Ovary (tissue), 7 donors: ENCODE measurements at regions not wholly inside any gene's neighbourhood (a gene's known extent, or its start where the extent isn't known, plus 50 kb on each side); places are given as distances from the start of the nearest gene placed in this dataset.
A peak's percentile ranks its signal among the peaks of the same experiment; 100 is the strongest.

Experiments
- DNase-seq, 5 donors: peaks; one replicate each; pipeline ENCODE4 v3.0.0-alpha.2; 2019 to 2020
- H3K27ac ChIP-seq, 2 donors: fragments of 200-600 bp; one replicate each; pipeline versions ENCODE4 v1.5.1 to v1.8.0; 2019 to 2022
- H3K27me3 ChIP-seq: fragments of 200-600 bp; one replicate; pipeline ENCODE4 v1.8.0; 2022
- H3K36me3 ChIP-seq: fragments of 200-600 bp; sonication (generic); one replicate; pipeline ENCODE4 v1.5.1; 2019
- H3K4me1 ChIP-seq: one replicate; pipeline ENCODE4 v1.8.1; 2013; ENCODE audit warnings: mild to moderate bottlenecking, moderate library complexity; ENCODE audit not compliant: insufficient read depth
- H3K4me3 ChIP-seq: fragments of 200-600 bp; sonication (generic); one replicate; pipeline ENCODE4 v1.5.1; 2017
- H3K9me3 ChIP-seq, 2 donors: fragments of 200-600 bp in 1 of 2; sonication (generic) in 1 of 2; one replicate each; pipeline versions ENCODE4 v1.5.1 to v1.8.1; 2013 to 2019; ENCODE audit warnings: mild to moderate bottlenecking in 1 of 2, moderate library complexity in 1 of 2
- CTCF ChIP-seq, 3 donors: fragments of 450-650 bp in 2 of 3; fragments of 200-600 bp in 1 of 3; IDR thresholded peaks; one replicate each; pipeline versions ENCODE4 v1.5.1 to v1.8.0; 2016 to 2022; ENCODE audit warnings: antibody characterized with exemption in 3 of 3, mild to moderate bottlenecking in 1 of 3
- EP300 ChIP-seq: sonication (generic); formaldehyde crosslinking; IDR thresholded peaks from one replicate; pipeline ENCODE4 v1.6.1; 2017; ENCODE audit warnings: antibody characterized with exemption
- POLR2A ChIP-seq: fragments of 450-650 bp; IDR thresholded peaks from one replicate; pipeline ENCODE4 v1.6.1; 2017; ENCODE audit warnings: antibody characterized with exemption, mild to moderate bottlenecking, moderate library complexity
- WGBS, 3 donors: extraction: QIAGEN DNeasy Blood & Tissue Kit in 1 of 3; methylation state at CpG; one replicate each; pipeline versions ENCODE4 v1.1.5 to v1.1.7; 2013 to 2017; 5-methylcytosine and 5-hydroxymethylcytosine counted together
- intact Hi-C, 4 donors: fragments of 100-400 bp; cut with DNase I; formaldehyde crosslinking; loops; one replicate each; pipeline versions ENCODE4 v1.11.0 to v1.15.1; 2022 to 2023
- donor health status: DM: no; HTN: no; CAD: no; lungs with moderate emphysema.
- donor health status: DM: no; HTN: no; CAD: no.
- donor health status: Bipolar disorder and iron deficiency.
- donor health status: DM: no; HTN: no; CAD: no.
- donor health status: DM: yes; HTN: yes; CAD: no.

GRCh38 chr10:124307591-124307990, 111.1 kb downstream of the OAT start:
- Histone ChIP-seq H3K36me3 (no peaks in the 10 kb centered on the region), H3K4me1 (no peaks in the 10 kb centered on the region), H3K27ac (no peak overlapping the region), H3K4me3 (no peak overlapping the region), H3K9me3 (no peaks in the 10 kb centered on the region), H3K27me3 (no peaks in the 10 kb centered on the region)
- DNase-seq: peak in 1 of 5 donors; percentile 7
- intact Hi-C loops: no loop called here
- WGBS, 3 donors: 79 to 83% (median 80%) methylated on average over 17 of the region's 17 CpGs
- TF ChIP-seq EP300 (no peak), CTCF (IDR thresholded peaks at IDR 0.05) (no peak), POLR2A (no peak)

GRCh38 chr10:124306922-124307371, 111.8 kb downstream of the OAT start:
- no peaks in the 10 kb centered on the region for H3K27me3 ChIP-seq
- no peaks in the 10 kb centered on the region for H3K36me3 ChIP-seq
- intact Hi-C loops: no loop called here
- no peak for TF ChIP-seq POLR2A
- TF ChIP-seq EP300: no peak
- TF ChIP-seq CTCF (IDR thresholded peaks at IDR 0.05): no peak
- no peaks in the 10 kb centered on the region for H3K4me1 ChIP-seq
- H3K4me3 ChIP-seq: no peak overlapping the region
- H3K9me3 ChIP-seq: no peaks in the 10 kb centered on the region
- DNase-seq: no peak
- H3K27ac ChIP-seq: no peak overlapping the region
- WGBS, 3 donors: 68 to 73% (median 70%) methylated on average over 4 of the region's 4 CpGs

- H3K4me1 ChIP-seq: no peaks in the 10 kb centered on the region
- no peak overlapping the region for H3K4me3 ChIP-seq
- no peak for TF ChIP-seq CTCF (IDR thresholded peaks at IDR 0.05)
- TF ChIP-seq POLR2A: no peak
- TF ChIP-seq EP300: no peak
- intact Hi-C loops: no loop called here
- 36 to 81% (median 44%) methylated on average over 1 of the region's 1 CpG for WGBS, 3 donors
- no peak for DNase-seq
- no peaks in the 10 kb centered on the region for H3K9me3 ChIP-seq
- no peak overlapping the region for H3K27ac ChIP-seq
- no peaks in the 10 kb centered on the region for H3K36me3 ChIP-seq
- no peaks in the 10 kb centered on the region for H3K27me3 ChIP-seq
Measured at GRCh38 chr10:124306520-124306919, 112.2 kb downstream of the OAT start.

- TF ChIP-seq CTCF (IDR thresholded peaks at IDR 0.05): no peak
- no peak for TF ChIP-seq POLR2A
- no peak for TF ChIP-seq EP300
- no peak for DNase-seq
- H3K36me3 ChIP-seq: no peaks in the 10 kb centered on the region
- intact Hi-C loops: no loop called here
- no peaks in the 10 kb centered on the region for H3K9me3 ChIP-seq
- H3K4me1 ChIP-seq: no peaks in the 10 kb centered on the region
- WGBS, 3 donors: 90 to 93% (median 91%) methylated on average over 1 of the region's 1 CpG
- no peaks in the 10 kb centered on the region for H3K27me3 ChIP-seq
- no peak overlapping the region for H3K4me3 ChIP-seq
- H3K27ac ChIP-seq: no peak overlapping the region
Measured at GRCh38 chr10:124305984-124306383, 112.7 kb downstream of the OAT start.
